GM23338 (cell line): ENCODE measurements at regions not wholly inside any gene's neighbourhood (a gene's known extent, or its start where the extent isn't known, plus 50 kb on each side); places are given as distances from the start of the nearest gene placed in this dataset.

Experiments used
- ATAC-seq: fragments of 200-7000 bp; cut with Tn5 transposase; 3 replicates; pipeline ENCODE4 v1.9.1; 2020
- DNase-seq: peaks from one replicate; pipeline ENCODE4 v3.0.0-alpha.2; 2015; ENCODE audit warnings: low spot score
- H2AFZ ChIP-seq: fragments of 200-600 bp; sonication (generic); 2 replicates; pipeline ENCODE4 v1.8.0; 2016; ENCODE audit warnings: antibody characterized with exemption, mild to moderate bottlenecking, moderate library complexity
- H3F3A ChIP-seq: fragments of 200-600 bp; sonication (generic); replicated peaks from 2 replicates; pipeline ENCODE4 v1.8.0; 2017; ENCODE audit warnings: antibody characterized with exemption, mixed run types, low read depth
- H3K27ac ChIP-seq: fragments of 200-600 bp; sonication (generic); 2 replicates; pipeline ENCODE4 v1.6.1; 2016; ENCODE audit warnings: low read depth
- H3K27me3 ChIP-seq: fragments of 200-600 bp; sonication (generic); 2 replicates; pipeline ENCODE4 v1.8.0; 2016; ENCODE audit warnings: mild to moderate bottlenecking, mixed run types, moderate library complexity; ENCODE audit not compliant: insufficient read depth
- H3K36me3 ChIP-seq: fragments of 200-600 bp; sonication (generic); 2 replicates; pipeline ENCODE4 v1.8.0; 2016; ENCODE audit warnings: mild to moderate bottlenecking; ENCODE audit not compliant: insufficient read depth
- H3K4me1 ChIP-seq: fragments of 200-600 bp; sonication (generic); 2 replicates; pipeline ENCODE4 v1.8.0; 2016; ENCODE audit warnings: mild to moderate bottlenecking, moderate library complexity; ENCODE audit not compliant: insufficient read depth
- H3K4me2 ChIP-seq: fragments of 200-600 bp; sonication (generic); 2 replicates; pipeline ENCODE4 v1.7.1; 2017; ENCODE audit warnings: mixed run types
- H3K4me3 ChIP-seq: fragments of 200-600 bp; sonication (generic); 2 replicates; pipeline ENCODE4 v1.6.1; 2016; ENCODE audit warnings: mixed run types
- H3K79me2 ChIP-seq: fragments of 200-600 bp; sonication (generic); replicated peaks from 2 replicates; pipeline ENCODE4 v1.8.0; 2017; ENCODE audit warnings: mild to moderate bottlenecking; ENCODE audit not compliant: insufficient read depth
- H3K9me2 ChIP-seq: fragments of 200-600 bp; sonication (generic); 2 replicates; pipeline ENCODE4 v1.8.0; 2017; ENCODE audit not compliant: insufficient read depth
- H4K20me1 ChIP-seq: fragments of 200-600 bp; sonication (generic); replicated peaks from 2 replicates; pipeline ENCODE4 v1.8.0; 2017; ENCODE audit warnings: mild to moderate bottlenecking; ENCODE audit not compliant: insufficient read depth
- H3K27ac Mint-ChIP-seq: 2 replicates; pipeline ENCODE4 v1.8.0; 2020; ENCODE audit warnings: inconsistent platforms, mild to moderate bottlenecking, moderate library complexity, mixed read lengths
- H3K27me3 Mint-ChIP-seq: 3 replicates; pipeline ENCODE4 v1.8.0; 2022; ENCODE audit warnings: low read depth, mild to moderate bottlenecking, moderate library complexity, mixed read lengths, inconsistent platforms; ENCODE audit not compliant: insufficient read depth, poor library complexity
- H3K36me3 Mint-ChIP-seq: 3 replicates; pipeline ENCODE4 v1.8.0; 2021; ENCODE audit warnings: low read depth, mild to moderate bottlenecking, inconsistent platforms, moderate library complexity, mixed read lengths
- H3K4me1 Mint-ChIP-seq: 3 replicates; pipeline ENCODE4 v1.8.0; 2020; ENCODE audit warnings: mild to moderate bottlenecking, inconsistent platforms, mixed read lengths
- H3K4me3 Mint-ChIP-seq: 3 replicates; pipeline ENCODE4 v1.8.0; 2021; ENCODE audit warnings: moderate library complexity, mild to moderate bottlenecking, inconsistent platforms, mixed read lengths
- H3K9me3 Mint-ChIP-seq: 3 replicates; pipeline ENCODE4 v1.8.0; 2020; ENCODE audit warnings: moderate library complexity, mild to moderate bottlenecking, inconsistent platforms, mixed read lengths
- CREB1 ChIP-seq: fragments of 250-450 bp; sonication (Bioruptor Pico); IDR thresholded peaks from 2 replicates; pipeline ENCODE4 v1.5.0; 2020; ENCODE audit warnings: low read depth, mild to moderate bottlenecking, moderate library complexity
- ETS1 ChIP-seq: IDR thresholded peaks from 2 replicates; pipeline ENCODE4 v1.6.1; 2016; ENCODE audit warnings: antibody characterized with exemption
- EZH2 ChIP-seq: fragments of 200-600 bp; sonication (generic); IDR thresholded peaks from one replicate; pipeline ENCODE4 v1.8.0; 2017; ENCODE audit warnings: antibody characterized with exemption, mild to moderate bottlenecking, low read depth; ENCODE audit not compliant: unreplicated experiment
- EZH2phosphoT487 ChIP-seq: fragments of 200-600 bp; sonication (generic); IDR thresholded peaks from one replicate; pipeline ENCODE4 v1.8.1; 2018; ENCODE audit warnings: antibody characterized with exemption; ENCODE audit not compliant: unreplicated experiment
- NANOG ChIP-seq: IDR thresholded peaks from 2 replicates; pipeline ENCODE4 v1.6.1; 2016; ENCODE audit warnings: antibody characterized with exemption, borderline replicate concordance
- POLR2AphosphoS5 ChIP-seq: IDR thresholded peaks from 2 replicates; pipeline ENCODE4 v1.6.1; 2016; ENCODE audit warnings: antibody characterized with exemption, low read depth
- ZNF331 ChIP-seq: fragments of 250-450 bp; sonication (Bioruptor Pico); IDR thresholded peaks from 2 replicates; pipeline ENCODE4 v1.5.0; 2020; ENCODE audit warnings: low read depth, mild to moderate bottlenecking, moderate library complexity
- ZNF462 ChIP-seq: fragments of 250-450 bp; sonication (Bioruptor Pico); IDR thresholded peaks from 2 replicates; pipeline ENCODE4 v1.5.0; 2020; ENCODE audit warnings: mild to moderate bottlenecking, moderate library complexity
- TF ChIP-seq, protein P1 (sequence below), 2 experiments: fragments of 200-600 bp in 1 of 2; sonication (generic) in 1 of 2; conservative IDR thresholded peaks; 2 replicates each; pipeline versions ENCODE4 v1.5.1 to v1.6.1; 2016 to 2017; ENCODE audit warnings: antibody characterized with exemption in 2 of 2, low read depth in 2 of 2, mild to moderate bottlenecking in 2 of 2, moderate library complexity in 1 of 2

DNA sequence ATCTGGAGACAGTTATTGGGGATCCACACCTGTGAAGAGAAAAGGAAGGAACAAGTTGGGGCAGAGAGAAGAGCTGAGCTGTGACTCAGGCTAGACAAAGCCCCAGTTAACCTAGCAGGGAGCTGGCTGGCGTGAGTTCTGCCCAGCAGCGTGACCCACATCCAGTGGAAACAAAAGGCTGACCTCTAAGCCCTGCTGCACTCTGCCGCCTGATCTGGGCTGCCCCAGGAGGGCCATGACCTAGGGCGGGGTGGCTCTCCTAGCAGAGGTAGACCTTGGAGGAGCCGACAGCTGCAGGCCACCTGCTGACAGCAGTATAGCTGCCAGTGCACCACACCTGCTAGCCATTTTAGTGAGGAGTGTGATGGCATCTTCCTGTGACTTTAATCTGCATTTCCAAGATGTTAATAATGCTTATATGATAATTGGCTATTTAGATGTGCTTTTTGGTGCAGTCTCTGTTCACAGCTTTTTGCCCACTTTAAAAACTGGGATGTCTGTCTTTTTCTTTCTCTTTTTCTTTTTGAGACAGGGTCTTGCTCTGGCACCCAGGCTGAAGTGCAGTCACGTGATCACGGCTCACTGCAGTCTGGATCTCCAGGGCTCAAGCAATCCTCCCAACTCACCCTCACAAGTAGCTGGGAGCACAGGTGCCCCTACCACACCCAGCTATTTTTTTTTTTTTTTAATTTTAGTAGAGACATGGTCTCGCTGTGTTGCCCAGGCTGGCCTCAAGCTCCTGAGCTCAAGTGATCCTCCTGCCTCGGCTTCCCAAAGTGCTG lies 78.1 kb downstream of the LSM3 start:
- 0 out of 2 replicates have a peak, but pooled peaks cover 4% of the 10 kb centered on the region for H3K4me1 ChIP-seq
- H3K4me1 Mint-ChIP-seq: peaks cover 2% of the 10 kb centered on the region; the same call in 2 of the 3 replicates
- H2AFZ ChIP-seq: peak overlapping the region; percentile 83; the same call in 1 of the 2 replicates
- DNase-seq (peak; percentile 28), ATAC-seq (peak; percentile 81)
- H3K36me3 Mint-ChIP-seq: no peaks in the 10 kb centered on the region
- no peak overlapping the region for H3K4me3 ChIP-seq
- H3K9me3 Mint-ChIP-seq: no peaks in the 10 kb centered on the region
- H3K79me2 ChIP-seq: no peaks in the 10 kb centered on the region
- 0 out of 2 replicates have a peak overlapping the region, but pooled peaks have one; percentile 19 for H3K27ac ChIP-seq
- H3K27me3 Mint-ChIP-seq: peaks cover 16% of the 10 kb centered on the region
- H3K36me3 ChIP-seq: no peaks in the 10 kb centered on the region
- TF ChIP-seq, protein P1, sequence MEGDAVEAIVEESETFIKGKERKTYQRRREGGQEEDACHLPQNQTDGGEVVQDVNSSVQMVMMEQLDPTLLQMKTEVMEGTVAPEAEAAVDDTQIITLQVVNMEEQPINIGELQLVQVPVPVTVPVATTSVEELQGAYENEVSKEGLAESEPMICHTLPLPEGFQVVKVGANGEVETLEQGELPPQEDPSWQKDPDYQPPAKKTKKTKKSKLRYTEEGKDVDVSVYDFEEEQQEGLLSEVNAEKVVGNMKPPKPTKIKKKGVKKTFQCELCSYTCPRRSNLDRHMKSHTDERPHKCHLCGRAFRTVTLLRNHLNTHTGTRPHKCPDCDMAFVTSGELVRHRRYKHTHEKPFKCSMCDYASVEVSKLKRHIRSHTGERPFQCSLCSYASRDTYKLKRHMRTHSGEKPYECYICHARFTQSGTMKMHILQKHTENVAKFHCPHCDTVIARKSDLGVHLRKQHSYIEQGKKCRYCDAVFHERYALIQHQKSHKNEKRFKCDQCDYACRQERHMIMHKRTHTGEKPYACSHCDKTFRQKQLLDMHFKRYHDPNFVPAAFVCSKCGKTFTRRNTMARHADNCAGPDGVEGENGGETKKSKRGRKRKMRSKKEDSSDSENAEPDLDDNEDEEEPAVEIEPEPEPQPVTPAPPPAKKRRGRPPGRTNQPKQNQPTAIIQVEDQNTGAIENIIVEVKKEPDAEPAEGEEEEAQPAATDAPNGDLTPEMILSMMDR (conservative IDR thresholded peaks at IDR 0.05; ENCODE audit: low read depth in 2 of 2): no peak
- no peak overlapping the region for H3K27ac Mint-ChIP-seq
- H3F3A ChIP-seq: no peaks in the 10 kb centered on the region
- no peaks in the 10 kb centered on the region for H3K9me2 ChIP-seq
- no peaks in the 10 kb centered on the region for H4K20me1 ChIP-seq
- no peak overlapping the region for H3K4me3 Mint-ChIP-seq
- H3K27me3 ChIP-seq: no peaks in the 10 kb centered on the region
- no peak overlapping the region for H3K4me2 ChIP-seq

DNA sequence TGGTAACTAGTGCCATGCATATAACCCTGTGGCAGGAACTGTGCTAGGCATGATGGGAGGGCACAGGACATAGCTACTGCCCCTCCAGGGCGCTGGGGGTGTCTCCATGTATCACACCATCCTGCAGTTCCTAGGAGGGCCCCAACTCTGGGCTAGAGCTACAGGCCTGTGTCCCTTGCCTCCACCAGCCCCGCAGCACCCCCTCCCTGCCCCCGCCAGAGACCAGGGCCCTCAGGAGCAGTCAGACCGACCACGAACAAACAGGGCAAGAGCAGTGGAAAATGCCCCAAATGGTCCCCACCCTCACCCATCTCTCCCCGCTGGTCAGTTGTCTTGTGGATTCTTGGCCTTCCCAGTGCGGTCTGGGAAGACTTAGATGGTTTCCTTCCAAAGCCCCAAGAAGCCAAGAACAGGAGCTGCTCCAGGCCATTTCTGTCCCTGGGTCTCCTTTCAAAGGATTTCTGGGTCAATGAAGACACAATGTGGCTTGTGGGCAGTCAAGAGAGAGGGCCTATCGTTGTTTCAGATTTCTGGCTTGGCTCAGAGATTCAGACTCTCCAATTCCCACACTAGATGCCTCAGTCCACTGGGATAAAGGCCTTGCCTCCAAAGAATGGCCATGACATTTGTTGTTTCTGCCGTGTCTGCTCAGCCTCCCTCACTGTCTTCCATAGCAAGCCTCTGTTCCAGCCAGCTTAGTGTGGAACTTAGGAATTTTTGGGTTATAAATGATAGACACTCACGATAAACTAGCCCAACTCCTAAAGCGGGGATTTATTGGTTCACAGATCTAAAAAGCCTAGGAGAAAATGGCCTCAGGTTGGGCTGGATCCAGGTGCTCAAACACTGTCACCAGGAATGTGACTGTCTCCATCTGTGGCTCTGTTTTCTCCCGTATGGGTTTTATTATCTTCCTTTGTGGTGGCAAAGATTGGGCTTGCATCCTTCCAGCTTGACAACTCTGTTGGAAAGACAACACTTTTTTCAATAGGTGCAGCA lies 80.6 kb downstream of the LSM3 start:
- H3K4me3 Mint-ChIP-seq: no peak overlapping the region
- DNase-seq: no peak
- 0 out of 2 replicates have a peak, but pooled peaks cover 4% of the 10 kb centered on the region for H3K4me1 ChIP-seq
- no peak for TF ChIP-seq ZNF331 (CRISPR knock-in tag)
- no peak for TF ChIP-seq NANOG
- TF ChIP-seq CREB1 (CRISPR knock-in tag): no peak
- no peak for TF ChIP-seq ETS1
- no peak for TF ChIP-seq POLR2AphosphoS5
- TF ChIP-seq ZNF462: no peak
- TF ChIP-seq EZH2: no peak
- TF ChIP-seq EZH2phosphoT487: no peak

More for the DNA sequence above, 80.6 kb downstream of the LSM3 start:
- no peak for ATAC-seq
- no peak overlapping the region for H3K4me2 ChIP-seq
- H2AFZ ChIP-seq: no peak overlapping the region
- H3K36me3 ChIP-seq: no peaks in the 10 kb centered on the region; the same call in 1 of the 2 replicates
- Mint-ChIP-seq H3K27ac (no peak overlapping the region), H3K4me1 (peaks cover 2% of the 10 kb centered on the region; the same call in 2 of the 3 replicates), H3K36me3 (no peaks in the 10 kb centered on the region; the same call in 2 of the 3 replicates), H3K9me3 (peaks cover 6% of the 10 kb centered on the region), H3K27me3 (peaks cover 10% of the 10 kb centered on the region)
- no peaks in the 10 kb centered on the region for H3K79me2 ChIP-seq
- 0 out of 2 replicates have a peak, but pooled peaks cover 2% of the 10 kb centered on the region for H3K9me2 ChIP-seq
- H3K27me3 ChIP-seq: no peaks in the 10 kb centered on the region
- no peaks in the 10 kb centered on the region for H4K20me1 ChIP-seq
- H3K27ac ChIP-seq: no peak overlapping the region
- no peak overlapping the region for H3K4me3 ChIP-seq
- no peaks in the 10 kb centered on the region for H3F3A ChIP-seq
